GM23248 (cell line): ENCODE measurements at regions not wholly inside any gene's neighbourhood (a gene's known extent, or its start where the extent isn't known, plus 50 kb on each side); places are given as distances from the start of the nearest gene placed in this dataset.

Source experiments
- EZH2 ChIP-seq: fragments of 200-600 bp; sonication (generic); IDR thresholded peaks from 2 replicates; pipeline ENCODE4 v1.6.1; 2018; ENCODE audit warnings: antibody characterized with exemption, mild to moderate bottlenecking; ENCODE audit not compliant: insufficient read depth, poor library complexity, severe bottlenecking
- EZH2phosphoT487 ChIP-seq: fragments of 200-600 bp; sonication (generic); IDR thresholded peaks from 2 replicates; pipeline ENCODE4 v1.6.1; 2018; ENCODE audit warnings: antibody characterized with exemption, moderate library complexity, mild to moderate bottlenecking, low read depth; ENCODE audit not compliant: insufficient read depth

- TF ChIP-seq EZH2phosphoT487 (no peak), EZH2 (no peak)
Observed at GRCh38 chr13:29693275-29693945, 97.9 kb upstream of the SLC7A1 start.
